Heart right ventricle (tissue), 16 donors: ENCODE measurements at regions not wholly inside any gene's neighbourhood (a gene's known extent, or its start where the extent isn't known, plus 50 kb on each side); places are given as distances from the start of the nearest gene placed in this dataset.

Source experiments
- ATAC-seq, 8 donors: fragments of 200-7000 bp; cut with Tn5 transposase; one replicate each; pipeline ENCODE4 v1.9.1; 2020; ENCODE audit warnings: mild to moderate bottlenecking in 8 of 8, moderate library complexity in 8 of 8, moderate number of reproducible peaks in 1 of 8
- DNase-seq, 2 donors: peaks; one replicate each; pipeline ENCODE4 v3.0.0-alpha.2; 2020
- H3K27ac ChIP-seq, 10 donors: fragments of 200-600 bp; sonication (generic) in 2 of 10; one replicate each; pipeline versions ENCODE4 v1.5.0 to v1.8.0; 2020 to 2022; ENCODE audit warnings: mild to moderate bottlenecking in 3 of 10
- H3K27me3 ChIP-seq, 7 donors: fragments of 200-600 bp; one replicate each; pipeline ENCODE4 v1.8.0; 2021 to 2022; ENCODE audit warnings: mild to moderate bottlenecking in 2 of 7
- H3K36me3 ChIP-seq, 9 donors: fragments of 200-600 bp; sonication (generic) in 1 of 9; one replicate each; pipeline versions ENCODE4 v1.5.0 to v1.8.0; 2020 to 2022; ENCODE audit warnings: mild to moderate bottlenecking in 2 of 9
- H3K4me1 ChIP-seq, 9 donors: fragments of 200-600 bp; sonication (generic) in 1 of 9; one replicate each; pipeline versions ENCODE4 v1.5.0 to v1.8.0; 2020 to 2022; ENCODE audit warnings: mild to moderate bottlenecking in 4 of 9
- H3K4me3 ChIP-seq, 10 donors: fragments of 200-600 bp; sonication (generic) in 2 of 10; one replicate each; pipeline versions ENCODE4 v1.5.0 to v1.8.0; 2020 to 2022; ENCODE audit warnings: mild to moderate bottlenecking in 7 of 10, moderate library complexity in 2 of 10
- H3K9me3 ChIP-seq, 11 donors: fragments of 200-600 bp in 10 of 11; sonication (generic) in 2 of 11; one replicate each; pipeline versions ENCODE4 v1.5.0 to v1.8.0; 2013 to 2022; ENCODE audit warnings: mild to moderate bottlenecking in 2 of 11, control low read depth in 1 of 11, moderate library complexity in 1 of 11
- WGBS, 2 donors: extraction: QIAGEN DNeasy Blood & Tissue Kit; methylation state at CpG; one replicate each; pipeline ENCODE4 v1.1.7; 2013; ENCODE audit warnings: inconsistent platforms in 1 of 2; 5-methylcytosine and 5-hydroxymethylcytosine counted together
- intact Hi-C, 10 donors: fragments of 100-400 bp; cut with DNase I; formaldehyde crosslinking; loops; one replicate each; pipeline versions ENCODE4 v1.11.1 to v1.14.2; 2022
- TF ChIP-seq, protein P1 (sequence below), 9 donors: fragments of 200-600 bp; sonication (generic) in 2 of 9; IDR thresholded peaks; one replicate each; pipeline versions ENCODE4 v1.5.0 to v1.8.0; 2021 to 2022; ENCODE audit warnings: antibody characterized with exemption in 9 of 9, mild to moderate bottlenecking in 5 of 9, moderate library complexity in 1 of 9
- donor health status: Arrhythmogenic right ventricular cardiomyopathy.
- donor health status: ischemic (EF 13 %, LVEDD 7.1; RV severe dilation, severe dysfunction).
- donor health status: healthy with polysubstance abuse.
- donor health status: DM: no; HTN: yes; CAD: no.
- donor health status: DM: no; HTN: no; CAD: no.
- donor health status: ischemic (EF 25% LVEDD 6.9; RV normal size, moderate dysfunction).
- donor health status: ischemic (EF 25% LVEDD 5.7; RV mildly dilated, moderate dysfunction).
- donor health status: healthy.
- donor health status: DM: yes; HTN: yes; CAD: no.
- donor health status: Ischemic cardiomyopathy.
- donor health status: ischemic (EF 35%, LVEDD 5.7; RV mildly dilated, moderate dysfunction).
- donor health status: nonischemic (EF 11% LVEDD 7.7; RV severe dilation, severe dysfunction).
- donor health status: DM: yes; HTN: yes; CAD: no.
- donor health status: PGD.
- donor health status: ischemic (EF 29% LVEDD 5.4; RV normal size, mild dysfunction).
- donor health status: nonischemic (EF 23%, LVEDD 6.1; RV moderate dilation, normal function).

DNA sequence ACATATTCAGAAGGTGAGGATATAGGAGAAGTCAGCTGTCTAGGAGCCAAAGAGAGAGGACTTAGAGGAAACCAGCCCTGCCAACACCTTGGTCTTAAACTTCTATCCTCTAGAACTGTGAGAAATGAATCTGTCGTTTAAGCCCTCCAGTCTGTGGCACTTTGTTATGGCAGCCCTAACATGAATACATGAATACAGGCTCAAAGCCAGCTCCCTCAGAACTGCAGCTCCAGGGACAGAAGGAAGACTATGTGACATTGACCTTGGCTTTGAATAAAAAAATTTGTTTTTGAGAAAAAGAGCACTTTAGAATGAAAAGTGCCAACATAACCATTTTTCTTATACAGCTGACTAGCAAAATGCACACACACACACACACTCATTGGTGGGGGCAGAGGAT lies 110.9 kb upstream of the ATP2B2 start:
- Histone ChIP-seq H3K27me3 (peaks cover 0 to 48% (median 32%) of the 10 kb centered on the region in 7 donors), H3K27ac (no peak overlapping the region), H3K4me1 (no peaks in the 10 kb centered on the region), H3K9me3 (peaks cover 0 to 21% (median 0%) of the 10 kb centered on the region in 11 donors), H3K36me3 (no peaks in the 10 kb centered on the region), H3K4me3 (no peak overlapping the region)
- no peak for ATAC-seq
- DNase-seq: no peak
- TF ChIP-seq, protein P1, sequence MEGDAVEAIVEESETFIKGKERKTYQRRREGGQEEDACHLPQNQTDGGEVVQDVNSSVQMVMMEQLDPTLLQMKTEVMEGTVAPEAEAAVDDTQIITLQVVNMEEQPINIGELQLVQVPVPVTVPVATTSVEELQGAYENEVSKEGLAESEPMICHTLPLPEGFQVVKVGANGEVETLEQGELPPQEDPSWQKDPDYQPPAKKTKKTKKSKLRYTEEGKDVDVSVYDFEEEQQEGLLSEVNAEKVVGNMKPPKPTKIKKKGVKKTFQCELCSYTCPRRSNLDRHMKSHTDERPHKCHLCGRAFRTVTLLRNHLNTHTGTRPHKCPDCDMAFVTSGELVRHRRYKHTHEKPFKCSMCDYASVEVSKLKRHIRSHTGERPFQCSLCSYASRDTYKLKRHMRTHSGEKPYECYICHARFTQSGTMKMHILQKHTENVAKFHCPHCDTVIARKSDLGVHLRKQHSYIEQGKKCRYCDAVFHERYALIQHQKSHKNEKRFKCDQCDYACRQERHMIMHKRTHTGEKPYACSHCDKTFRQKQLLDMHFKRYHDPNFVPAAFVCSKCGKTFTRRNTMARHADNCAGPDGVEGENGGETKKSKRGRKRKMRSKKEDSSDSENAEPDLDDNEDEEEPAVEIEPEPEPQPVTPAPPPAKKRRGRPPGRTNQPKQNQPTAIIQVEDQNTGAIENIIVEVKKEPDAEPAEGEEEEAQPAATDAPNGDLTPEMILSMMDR (IDR thresholded peaks at IDR 0.05): no peak
- intact Hi-C loops: no loop called here
- WGBS, 2 donors: 57 to 77% methylated on average over 1 of the region's 1 CpG

DNA sequence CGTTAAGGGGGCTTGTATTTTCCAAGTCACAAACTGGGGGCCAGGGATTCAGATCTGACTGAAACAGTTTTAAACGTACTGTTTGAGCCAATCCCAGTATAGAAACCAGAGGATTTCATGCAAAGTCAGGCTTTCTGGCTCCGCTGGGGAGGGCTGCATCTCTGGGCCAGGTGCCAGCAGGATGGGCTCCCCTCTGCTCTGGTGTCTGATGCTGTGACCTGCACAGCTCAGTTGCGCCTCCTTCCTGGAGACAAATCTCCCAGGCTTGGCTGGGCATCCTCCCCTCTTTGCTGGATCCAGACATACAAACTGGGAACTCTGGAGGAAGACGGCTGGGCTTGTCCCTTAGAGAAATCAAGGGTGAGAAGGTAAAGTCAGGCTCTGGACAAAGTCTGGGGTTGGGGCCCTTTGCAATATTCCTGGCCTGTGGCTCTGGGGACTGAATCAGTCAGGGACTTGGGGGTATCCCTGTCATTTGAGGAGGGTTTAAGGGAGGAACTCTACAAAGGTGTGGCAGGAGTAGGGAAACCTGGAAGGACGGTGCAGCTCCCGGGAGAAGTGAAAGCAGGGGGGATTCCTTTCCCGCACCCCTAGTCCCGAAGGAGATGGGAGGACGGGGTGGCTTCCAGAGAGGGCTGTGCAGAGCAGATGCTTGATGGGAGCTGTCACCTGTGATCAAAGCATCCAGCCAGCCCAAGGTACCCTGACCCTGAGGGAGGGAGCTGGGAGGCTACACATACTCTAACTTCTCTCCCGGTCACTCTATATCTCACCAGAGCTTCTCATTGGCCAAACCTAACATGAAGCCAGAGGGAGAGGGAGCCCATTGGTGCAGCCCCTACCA lies 114.8 kb upstream of the ATP2B2 start:
- no peak overlapping the region for H3K4me3 ChIP-seq
- no peak overlapping the region for H3K27ac ChIP-seq
- peaks cover 0 to 4% (median 0%) of the 10 kb centered on the region in 11 donors for H3K9me3 ChIP-seq
- ATAC-seq: no peak
- no peaks in the 10 kb centered on the region for H3K4me1 ChIP-seq
- WGBS, 2 donors: 50% methylated on average over 11 of the region's 11 CpGs
- peaks cover 4 to 53% (median 38%) of the 10 kb centered on the region in 7 donors for H3K27me3 ChIP-seq
- no peaks in the 10 kb centered on the region for H3K36me3 ChIP-seq
- TF ChIP-seq, protein P1 (IDR thresholded peaks at IDR 0.05): no peak
- DNase-seq: no peak
- intact Hi-C loops: no loop called here

DNA sequence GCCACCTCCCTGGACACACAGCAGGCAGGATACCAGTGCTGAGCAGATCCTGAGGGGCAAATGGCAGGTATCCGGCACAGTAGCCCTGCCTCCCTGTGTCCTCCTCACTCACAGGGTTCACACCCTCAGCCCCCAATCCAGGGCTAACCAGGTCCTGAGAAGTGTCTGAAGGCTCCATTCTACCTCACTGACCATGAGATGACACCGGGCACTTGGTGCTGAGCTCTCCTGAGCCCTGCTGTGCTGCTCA lies 115.4 kb upstream of the ATP2B2 start:
- ATAC-seq (no peak), DNase-seq (no peak)
- Histone ChIP-seq H3K4me3 (no peak overlapping the region), H3K36me3 (no peaks in the 10 kb centered on the region), H3K4me1 (no peaks in the 10 kb centered on the region), H3K27me3 (peaks cover 4 to 57% (median 38%) of the 10 kb centered on the region in 7 donors), H3K9me3 (peaks cover 0 to 2% (median 0%) of the 10 kb centered on the region in 11 donors), H3K27ac (no peak overlapping the region)
- intact Hi-C loops: no loop called here
- 41 to 45% methylated on average over 2 of the region's 2 CpGs for WGBS, 2 donors
- TF ChIP-seq, protein P1 (IDR thresholded peaks at IDR 0.05): no peak

DNA sequence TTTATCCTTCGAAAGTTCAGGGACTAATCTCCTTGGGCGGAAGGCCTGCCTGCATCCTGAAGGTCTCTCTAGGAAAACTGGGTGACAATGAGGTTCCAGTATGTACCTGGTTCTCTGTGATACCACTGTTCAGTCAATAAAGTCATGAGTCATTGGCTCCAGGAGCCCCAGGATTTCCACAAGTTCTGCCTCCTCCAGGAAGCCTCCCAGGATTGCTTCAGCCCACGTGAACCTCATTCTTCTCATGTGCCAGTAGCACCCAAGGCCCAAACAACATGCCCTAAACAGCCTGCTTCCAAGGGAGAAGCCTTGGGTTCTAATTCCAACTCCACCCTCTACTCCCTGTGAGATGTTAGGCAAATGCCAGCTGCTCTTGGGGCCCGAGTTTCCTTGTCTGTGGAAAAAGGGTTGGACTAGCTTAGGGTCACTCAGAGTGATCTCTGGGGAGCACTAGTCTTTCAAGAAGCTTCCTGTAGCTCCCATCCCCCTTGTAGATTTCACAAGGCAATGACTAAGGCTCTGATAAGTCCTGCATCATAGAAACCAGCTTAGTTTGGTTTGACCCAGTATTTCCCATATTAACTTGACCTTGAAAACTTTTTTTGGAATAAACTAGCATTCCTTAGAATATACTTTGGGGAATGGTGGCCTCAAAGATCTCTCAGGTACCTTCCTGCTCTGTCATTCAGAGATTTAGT lies 118.3 kb upstream of the ATP2B2 start:
- Histone ChIP-seq H3K36me3 (no peaks in the 10 kb centered on the region), H3K27ac (no peak overlapping the region), H3K27me3 (peaks cover 4 to 54% (median 38%) of the 10 kb centered on the region in 7 donors), H3K4me1 (no peaks in the 10 kb centered on the region), H3K9me3 (no peaks in the 10 kb centered on the region), H3K4me3 (no peak overlapping the region)
- intact Hi-C loops: no loop called here
- 77 to 78% methylated on average over 4 of the region's 4 CpGs for WGBS, 2 donors
- ATAC-seq (no peak), DNase-seq (no peak)
- TF ChIP-seq, protein P1 (IDR thresholded peaks at IDR 0.05): no peak
